NOMO-1 treated with DMSO at 0.1 percent for 48 hours (cell line): ENCODE measurements at regions not wholly inside any gene's neighbourhood (a gene's known extent, or its start where the extent isn't known, plus 50 kb on each side); places are given as distances from the start of the nearest gene placed in this dataset.
A peak's percentile ranks its signal among the peaks of the same experiment; 100 is the strongest.
"Not testable (repeated sequence)": the region's sequence is repeated elsewhere in the genome, so short reads cannot be mapped to it uniquely, and the experiment has no call there.

ENCODE experiments used
- DNase-seq: peaks from one replicate; lab custom pipeline; 2025; ENCODE audit not compliant: unreplicated experiment; lab: John Stamatoyannopoulos, UW

DNA sequence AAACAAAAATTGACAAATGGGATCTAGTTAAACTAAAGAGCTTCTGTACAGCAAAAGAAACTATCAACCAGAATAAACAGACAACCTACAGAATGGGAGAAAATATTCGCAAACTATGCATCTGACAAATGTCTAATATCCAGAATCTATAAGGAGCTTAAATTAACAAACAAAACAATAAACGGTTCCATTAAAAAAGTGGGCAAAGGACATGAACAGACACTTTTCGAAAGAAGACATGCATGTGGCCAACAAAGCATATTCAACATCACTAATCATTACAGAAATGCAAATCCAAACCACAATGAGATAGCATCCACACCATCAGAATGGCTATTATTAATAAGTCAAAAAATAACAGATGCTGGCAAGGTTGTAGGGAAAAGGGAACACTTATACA lies 50.5 kb upstream of the MED13L start:
- not testable (repeated sequence) for DNase-seq

DNA sequence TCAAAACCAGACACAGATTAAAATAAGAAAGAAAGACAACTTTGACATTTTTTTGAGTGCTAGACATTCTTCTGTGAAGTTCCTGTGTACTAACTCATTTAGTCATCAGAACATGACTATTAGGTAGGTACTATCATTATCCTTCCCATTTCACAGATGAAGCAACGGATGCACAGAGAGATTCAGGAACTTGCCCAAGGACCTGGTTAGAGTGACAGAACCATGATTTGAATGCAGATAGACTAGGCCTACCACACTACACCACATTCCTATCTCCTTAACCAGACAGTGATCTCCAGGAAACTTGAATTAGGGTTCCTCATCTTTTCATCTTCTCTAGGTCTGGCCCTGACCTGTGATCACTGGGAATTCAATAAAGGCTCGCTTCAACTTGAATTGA lies 54.4 kb upstream of the MED13L start:
- DNase-seq: no peak

DNA sequence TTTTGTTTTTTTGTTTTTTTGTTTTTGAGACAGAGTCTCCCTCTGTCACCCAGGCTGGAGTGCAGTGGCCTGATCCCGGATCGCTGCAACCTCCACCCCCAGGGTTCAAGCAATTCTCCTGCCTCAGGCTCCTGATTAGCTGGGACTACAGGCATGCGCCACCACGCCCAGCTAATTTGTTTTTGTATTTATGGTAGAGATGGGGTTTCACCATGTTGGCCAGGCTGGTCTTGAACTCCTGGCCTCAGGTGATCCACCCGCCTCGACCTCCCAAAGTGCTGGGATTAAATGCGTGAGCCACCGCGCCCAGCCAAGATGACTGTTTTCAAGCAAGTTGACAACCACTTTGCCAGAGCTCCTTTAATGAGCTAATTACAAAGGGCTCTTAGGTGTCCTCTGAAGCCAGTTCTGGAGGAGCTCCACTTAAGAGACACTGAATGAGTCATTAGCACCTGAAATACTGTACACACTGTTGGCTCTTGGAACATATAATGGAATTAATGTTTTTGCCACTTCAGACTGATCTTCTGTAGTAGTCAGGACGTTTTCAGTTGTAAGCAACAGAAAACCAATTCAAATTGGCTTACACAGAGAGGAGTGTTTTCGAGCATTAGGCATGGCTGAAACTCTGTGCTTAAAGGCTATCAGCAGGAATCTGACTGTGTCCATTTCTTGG lies 55.4 kb upstream of the MED13L start:
- no peak for DNase-seq

DNA sequence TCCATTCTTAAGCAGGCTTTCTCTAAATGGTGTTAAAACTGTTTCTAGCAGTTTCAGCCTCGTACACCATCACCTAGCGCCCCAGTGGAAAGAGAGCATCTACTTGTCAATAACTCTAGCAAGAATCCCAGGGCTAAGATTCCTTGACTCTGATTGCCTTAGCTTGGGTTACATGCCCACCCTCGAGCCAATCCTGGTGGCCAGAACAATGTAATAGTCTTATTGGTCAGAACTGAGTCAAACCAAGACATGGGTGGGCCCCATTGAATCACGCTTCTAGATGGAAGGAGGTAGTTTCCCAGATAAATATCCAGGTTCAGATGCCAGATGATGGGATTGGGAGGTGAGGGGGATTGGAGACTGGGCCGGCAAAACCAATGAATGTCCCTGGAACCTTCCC lies 55.9 kb upstream of the MED13L start:
- no peak for DNase-seq

DNA sequence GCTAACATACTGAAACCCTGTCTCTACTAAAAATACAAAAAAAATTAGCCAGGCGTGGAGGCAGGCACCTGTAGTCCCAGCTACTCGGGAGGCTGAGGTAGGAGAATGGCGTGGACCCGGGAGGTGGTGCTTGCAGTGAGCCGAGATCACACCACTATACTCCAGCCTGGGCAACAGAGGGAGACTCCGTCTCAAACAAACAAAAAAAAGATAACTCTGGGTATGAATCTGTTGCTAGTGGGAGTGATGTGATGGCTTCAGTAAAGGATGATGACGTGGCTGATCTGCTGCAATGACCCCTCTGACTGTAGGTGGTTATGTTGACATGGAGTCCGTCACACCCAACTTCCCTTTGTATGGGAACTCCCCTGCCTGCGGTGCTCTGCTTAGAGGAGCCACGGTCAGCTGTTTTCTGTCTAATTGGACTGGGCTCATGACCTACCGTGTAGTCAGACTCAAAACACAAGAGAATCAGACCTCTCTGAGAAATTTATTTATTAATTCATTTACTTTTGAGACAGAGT lies 59.1 kb upstream of the MED13L start:
- peak; percentile 90 for DNase-seq

DNA sequence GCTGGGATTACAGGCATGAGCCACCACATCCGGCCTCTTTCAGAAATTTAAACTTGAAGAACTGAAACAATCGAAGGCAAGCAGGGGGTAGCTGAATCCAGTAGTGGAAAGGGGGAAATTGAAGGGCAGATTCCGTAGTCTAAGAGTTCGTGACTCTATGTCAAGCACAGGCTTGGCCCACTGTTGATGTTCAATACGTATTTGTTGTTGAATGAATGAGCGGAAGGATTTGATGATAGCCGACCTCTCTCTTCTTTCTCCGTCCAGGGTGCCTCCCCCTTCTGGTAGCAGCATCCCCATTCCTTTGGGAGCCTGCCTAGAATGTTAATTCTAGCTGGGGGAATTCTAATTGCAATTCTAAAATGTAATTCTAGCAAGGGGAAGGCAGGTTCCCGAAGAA lies 59.8 kb upstream of the MED13L start:
- no peak for DNase-seq

DNA sequence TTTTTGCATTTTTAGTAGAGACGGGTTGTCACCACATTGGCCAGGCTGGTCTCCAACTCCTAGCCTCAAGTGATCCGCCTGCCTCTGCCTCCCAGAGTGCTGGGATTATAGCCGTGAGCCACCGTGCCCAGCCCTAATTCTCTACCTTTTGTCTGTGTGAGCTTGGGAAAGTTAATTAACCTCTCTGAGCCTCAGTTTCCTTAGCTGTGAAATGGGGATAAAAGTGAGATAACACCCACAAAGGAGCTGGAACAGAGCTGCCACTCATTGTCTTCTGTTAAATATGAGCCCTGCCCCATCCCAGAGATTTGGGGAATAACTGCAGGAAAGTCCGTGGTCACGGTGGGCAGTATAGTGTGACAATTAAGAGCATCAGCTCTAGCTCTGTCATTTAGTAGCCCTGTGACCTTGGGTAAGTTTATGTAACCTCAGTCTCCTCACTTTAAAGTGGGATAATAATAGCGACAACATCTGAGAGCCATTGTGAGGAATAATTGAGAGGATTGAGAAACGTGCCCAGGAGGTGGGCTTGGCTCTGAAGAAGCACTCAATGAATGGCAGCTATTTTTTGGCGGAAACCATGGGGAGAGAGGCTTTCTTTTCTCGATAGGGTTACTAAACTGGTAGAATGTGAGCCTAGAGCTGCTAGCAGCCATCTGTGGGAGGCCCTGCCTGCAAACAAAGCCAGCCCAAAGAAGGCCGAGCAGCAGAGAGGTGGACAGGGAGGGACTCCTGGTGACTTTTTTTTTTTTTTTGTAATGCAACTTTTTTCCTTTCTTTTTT lies 60.8 kb upstream of the MED13L start:
- DNase-seq: no peak

DNA sequence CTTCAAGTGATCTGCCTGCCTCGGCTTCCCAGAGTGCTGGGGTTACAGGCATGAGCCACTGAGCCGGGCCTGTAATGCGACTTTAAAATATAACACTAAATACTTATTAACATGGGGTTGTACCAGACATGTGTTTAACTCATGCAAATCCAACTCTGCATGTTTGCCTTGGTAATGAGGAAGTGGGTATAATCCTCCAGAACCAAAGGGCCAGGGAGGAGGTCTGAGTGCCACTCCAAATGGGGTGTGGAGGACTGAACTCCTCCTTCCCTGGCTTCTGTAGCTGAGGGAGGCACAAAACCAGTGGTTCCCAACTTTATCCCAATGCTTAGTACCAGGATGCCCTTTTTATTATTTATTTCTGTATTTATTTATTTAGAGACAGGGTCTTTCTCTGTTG lies 61.6 kb upstream of the MED13L start:
- peak; percentile 35 for DNase-seq

DNA sequence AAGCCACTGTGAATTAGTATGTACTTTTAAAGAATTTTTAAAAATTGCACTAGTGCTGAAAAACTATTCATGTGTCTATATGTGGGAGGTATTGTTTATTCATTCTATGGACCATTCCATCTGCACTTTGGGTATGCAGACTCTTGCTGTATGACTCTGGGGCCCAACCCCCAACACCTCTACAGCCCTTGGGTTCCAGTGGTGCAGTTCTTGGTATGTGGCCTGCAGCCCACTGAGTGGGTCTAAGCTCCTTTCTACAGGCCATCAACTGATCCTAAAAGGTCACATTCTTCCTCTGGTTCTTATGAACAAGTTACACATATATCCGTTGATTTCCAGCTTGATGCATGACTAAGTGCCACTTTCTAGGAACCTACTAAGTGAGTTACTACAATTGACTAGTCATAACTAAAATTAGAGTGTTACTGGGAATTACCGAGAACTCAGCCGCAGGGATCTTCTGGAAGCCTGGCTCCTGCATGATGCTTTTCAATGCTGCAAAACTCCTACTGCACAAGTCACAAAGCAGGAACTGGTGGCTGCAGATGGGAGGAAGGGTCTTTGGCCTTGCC lies 62.4 kb upstream of the MED13L start:
- no peak for DNase-seq

DNA sequence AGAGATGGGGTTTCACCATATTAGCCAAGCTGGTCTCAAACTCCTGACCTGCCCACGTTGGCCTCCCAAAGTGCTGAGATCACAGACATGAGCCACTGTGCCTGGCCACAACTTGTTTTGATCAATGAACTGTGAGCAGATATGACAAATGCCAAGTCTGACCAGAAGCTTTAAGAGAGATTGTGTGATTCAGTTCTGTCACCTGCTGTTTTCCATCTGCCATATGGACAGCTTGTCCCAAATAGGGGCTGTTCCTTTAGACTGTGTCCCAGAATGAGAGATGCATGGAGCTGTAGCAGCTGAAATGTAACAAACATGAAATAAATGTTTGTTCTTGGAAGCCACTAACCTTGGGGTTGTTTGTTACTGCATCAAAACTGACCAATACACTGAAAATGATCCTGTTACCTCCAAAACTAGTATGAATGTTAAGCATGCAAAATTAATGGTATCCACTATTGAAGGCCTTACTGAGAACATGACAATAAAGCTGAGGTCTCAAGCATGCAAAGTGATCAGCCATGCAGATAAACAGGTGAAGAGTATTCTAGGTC lies 65.9 kb upstream of the MED13L start:
- DNase-seq: no peak

DNA sequence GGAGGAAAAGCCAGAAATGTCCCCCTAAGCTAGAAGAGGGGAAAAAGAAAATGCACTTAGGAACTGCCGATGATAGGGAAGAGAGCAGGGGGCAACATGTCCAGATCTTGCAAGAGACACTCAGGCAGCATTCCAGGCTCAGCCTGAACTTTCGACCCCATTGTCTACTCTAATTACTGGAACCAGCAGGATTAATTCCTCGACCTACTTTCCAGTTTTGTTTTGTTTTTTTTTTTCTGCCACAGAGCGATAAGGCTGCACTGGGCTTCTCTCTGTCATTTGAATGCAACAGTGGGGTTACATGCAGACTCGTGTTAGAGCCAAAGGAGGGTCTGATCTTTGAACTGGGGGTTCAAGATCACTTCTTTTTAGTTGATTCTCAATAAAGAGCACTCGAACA lies 68.7 kb upstream of the MED13L start:
- DNase-seq: no peak

DNA sequence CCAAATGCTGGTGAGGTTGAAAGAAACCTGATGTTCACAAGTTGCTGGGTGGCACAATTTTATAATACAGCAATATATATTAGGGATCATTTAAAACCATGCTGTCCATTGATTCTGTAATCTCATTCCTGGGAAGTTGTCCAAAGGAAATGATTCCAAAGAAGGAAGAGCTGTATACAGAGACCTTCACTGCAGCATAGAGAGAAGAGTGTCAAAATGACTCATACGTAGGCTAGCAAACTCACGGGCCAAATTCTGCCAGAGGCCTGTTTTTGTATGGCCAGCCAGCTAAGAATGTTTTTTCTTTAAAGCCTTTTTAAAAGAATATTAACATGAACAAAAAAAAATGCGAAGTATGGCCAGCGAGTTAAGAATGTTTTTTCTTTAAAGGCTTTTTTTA lies 69.2 kb upstream of the MED13L start:
- DNase-seq: no peak

DNA sequence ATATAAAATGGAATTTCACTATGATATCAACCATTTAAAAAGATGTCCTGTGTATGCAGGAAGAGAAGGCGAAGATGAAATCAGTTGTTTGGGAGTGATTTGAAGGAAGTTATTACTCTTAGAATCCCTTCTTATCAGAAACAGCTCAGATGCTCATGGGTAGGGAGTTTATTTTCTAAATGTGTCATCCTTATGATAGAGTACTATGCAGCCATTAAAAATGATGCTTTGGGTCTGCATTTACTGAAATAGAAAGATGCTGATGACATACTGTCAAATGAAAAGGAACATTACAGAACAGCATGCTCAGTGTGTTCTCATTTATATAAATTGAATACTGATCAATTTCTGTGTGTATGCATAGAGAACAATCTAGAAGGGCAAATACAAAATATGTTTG lies 69.8 kb upstream of the MED13L start:
- no peak for DNase-seq

DNA sequence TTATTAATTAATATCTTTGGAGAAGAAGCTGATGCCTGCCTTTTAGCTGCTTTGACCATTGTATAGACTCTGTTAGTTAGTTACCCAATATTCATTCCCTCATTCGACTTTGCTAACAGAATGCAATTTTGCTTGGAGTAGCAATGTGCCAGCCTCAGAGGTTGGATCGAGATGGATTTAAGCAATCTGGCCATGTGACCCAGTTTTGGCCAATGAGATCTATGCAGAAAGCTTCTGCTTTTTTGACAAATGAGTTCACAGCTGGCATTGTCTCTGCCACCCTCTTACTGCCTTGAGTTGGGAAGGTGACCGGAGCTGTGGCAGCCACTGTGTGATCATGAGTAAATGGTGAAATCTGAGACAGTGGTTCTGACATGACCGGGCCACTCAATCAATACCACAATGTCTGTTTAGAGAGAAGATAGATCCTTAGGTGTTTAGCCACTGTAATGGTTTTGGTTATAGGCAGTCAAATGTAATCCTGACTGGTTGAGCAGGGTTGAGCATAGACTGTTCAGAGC lies 74.9 kb upstream of the MED13L start:
- DNase-seq: no peak

DNA sequence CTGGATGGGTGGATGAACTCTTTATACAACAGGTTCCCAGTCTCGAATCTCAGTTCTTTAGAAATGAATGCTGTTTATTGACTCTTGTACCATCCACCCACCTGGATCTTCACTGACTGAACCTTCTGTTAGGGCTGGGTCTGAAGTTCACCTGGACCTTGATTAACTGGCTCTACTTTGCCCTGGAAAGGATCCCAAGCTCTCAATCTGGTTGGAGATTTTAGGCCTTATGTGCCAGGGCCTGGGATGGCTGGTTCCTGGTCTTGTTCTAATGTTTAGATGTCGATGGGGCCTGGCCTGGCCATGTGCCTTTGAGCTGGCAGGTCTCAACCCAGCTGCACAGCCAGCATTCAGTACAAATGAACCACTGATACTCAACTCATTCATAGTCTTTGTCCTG lies 76.5 kb upstream of the MED13L start:
- no peak for DNase-seq

DNA sequence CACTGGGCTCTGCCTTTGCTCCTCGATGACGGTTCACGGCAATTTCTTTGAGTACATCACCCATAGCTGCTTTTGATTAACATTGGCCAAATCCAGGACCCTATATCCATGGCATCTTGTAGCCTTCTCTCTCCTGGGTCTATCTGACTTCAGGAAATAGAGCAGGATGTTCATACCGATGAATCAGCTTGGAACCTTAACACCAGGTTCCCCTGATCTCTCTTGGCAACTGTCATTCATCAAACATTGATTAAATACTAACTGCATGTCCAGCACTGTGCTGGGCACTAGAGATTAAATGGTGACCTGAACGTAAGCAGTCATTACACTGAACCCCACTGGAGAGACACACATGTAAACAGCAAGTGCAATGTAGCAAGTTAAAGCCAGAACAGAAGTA lies 77.0 kb upstream of the MED13L start:
- DNase-seq: no peak

DNA sequence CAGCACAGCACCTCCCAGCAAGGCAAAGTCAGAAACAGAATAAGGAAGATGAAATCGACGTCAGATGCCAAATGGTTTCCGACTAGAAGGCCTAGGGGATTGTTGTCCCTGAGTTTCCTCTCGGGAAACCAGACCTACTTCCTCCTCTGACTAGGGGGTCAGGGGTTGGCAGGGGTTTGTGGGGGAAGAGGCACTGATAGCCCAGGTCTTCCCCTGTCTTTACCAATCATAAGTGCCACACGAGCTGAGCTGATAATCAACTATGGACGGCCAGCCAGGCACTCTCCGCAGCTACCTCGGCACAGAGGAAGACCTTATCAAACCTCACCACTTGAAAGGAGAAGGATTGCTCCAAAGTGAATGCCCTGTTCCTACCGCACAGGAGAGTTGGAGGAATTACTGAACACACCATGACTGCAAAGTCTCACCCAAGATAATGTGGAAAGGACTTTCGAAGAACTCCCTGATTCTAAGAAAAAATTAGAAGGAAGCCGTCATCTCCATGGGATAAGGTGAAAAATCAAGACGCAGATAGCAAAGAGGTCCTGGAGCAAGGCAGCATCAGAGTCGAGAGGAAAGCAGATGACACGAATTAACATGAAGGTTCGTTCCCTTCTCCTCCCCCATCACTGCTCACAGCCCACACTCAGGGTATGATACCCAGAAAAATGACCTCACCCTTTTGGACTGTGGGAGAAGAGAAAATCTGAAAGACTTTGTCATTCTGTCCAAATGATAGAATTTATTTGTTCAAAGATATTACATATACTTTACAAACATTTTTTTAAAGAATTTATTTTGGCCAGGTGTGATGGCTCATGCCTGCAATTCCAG lies 77.7 kb upstream of the MED13L start:
- DNase-seq: no peak

DNA sequence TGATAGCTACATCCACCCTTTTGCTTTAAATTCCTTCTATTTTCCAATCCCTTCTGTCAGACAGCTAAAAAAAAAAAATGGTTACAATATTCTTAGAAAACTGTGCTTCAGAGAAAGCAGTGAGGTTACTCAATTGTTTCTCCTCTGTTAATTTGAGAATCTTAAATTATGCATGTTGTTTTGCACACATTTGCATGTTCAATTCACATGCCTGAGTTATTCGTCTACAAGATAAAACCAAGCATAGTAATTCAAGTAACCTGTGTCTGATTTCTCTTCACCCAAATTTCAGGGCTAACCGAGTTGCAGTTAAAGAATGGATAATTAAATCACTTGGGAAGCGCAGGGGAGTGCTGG lies 81.0 kb upstream of the MED13L start:
- DNase-seq: no peak

DNA sequence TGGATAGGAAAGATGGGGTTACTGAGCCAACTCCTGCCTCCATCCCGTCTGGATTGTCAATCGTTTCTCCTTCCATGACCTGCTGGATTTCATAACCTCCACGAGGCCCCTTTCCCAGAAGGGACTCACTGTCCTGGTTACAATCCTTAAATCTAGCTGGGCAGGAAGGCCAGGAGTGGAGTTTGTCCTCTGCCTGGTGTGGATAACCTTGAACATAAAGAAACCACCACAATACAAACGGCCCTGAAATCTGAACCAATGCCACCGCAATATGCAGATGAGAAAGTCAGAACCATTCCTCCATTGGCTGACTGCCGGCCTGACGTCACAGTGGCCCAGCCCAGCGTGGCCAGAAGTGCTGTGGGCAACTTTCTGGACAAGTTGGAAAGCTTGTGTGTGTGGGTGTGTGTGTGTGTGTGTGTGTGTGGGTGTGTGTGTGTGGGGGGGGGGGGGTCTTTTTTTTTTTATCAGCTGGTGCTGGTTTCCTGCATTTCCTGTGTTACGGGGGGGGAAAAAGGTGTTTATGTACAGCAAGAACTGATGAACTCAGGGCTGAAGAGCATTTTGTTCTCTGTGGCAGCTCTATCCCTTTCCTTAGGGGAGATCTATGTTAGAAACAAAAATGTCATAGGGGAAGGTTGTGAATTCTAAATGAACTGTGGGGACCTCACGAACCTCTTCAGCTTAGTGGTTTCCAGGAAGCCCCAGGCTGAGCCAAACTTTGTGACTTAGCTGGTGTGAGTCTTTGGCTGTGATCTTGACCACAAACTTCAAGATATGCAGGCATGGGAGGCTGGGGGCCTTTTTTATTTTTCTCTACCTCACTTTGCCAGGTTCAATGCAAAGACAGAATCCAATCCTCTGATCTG lies 81.6 kb upstream of the MED13L start:
- peak; percentile 90 for DNase-seq
